ENCODE measurements at regions not wholly inside any gene's neighbourhood (a gene's known extent, or its start where the extent isn't known, plus 50 kb on each side); places are given as distances from the start of the nearest gene placed in this dataset.
A peak's percentile ranks its signal among the peaks of the same experiment; 100 is the strongest.

- ATAC-seq (ENCODE audit: insufficient read depth, low FRiP score), result no peak
- H3K27me3 ChIP-seq (ENCODE audit: control insufficient read depth in 3 of 3, insufficient read depth in 3 of 3, low read length in 2 of 3), result no peaks in the 10 kb centered on the region
- TF ChIP-seq CTCF (IDR thresholded peaks at IDR 0.05; ENCODE audit: control extremely low read depth, extremely low read depth), result no peak
- H3K36me3 ChIP-seq (ENCODE audit: control insufficient read depth in 4 of 4, insufficient read depth in 4 of 4, low read length in 4 of 4), result no peaks in the 10 kb centered on the region
- H3K4me3 ChIP-seq, result no peak overlapping the region
- 84 to 90% methylated on average over 4 of the region's 4 CpGs for WGBS, 2 donors
- H3K9ac ChIP-seq (ENCODE audit: insufficient read depth in 1 of 2, low read length in 2 of 2), result no peak overlapping the region
- peaks cover 0 to 7% (median 0%) of the 10 kb centered on the region in 5 donors for H3K4me1 ChIP-seq (ENCODE audit: control insufficient read depth in 5 of 5, insufficient read depth in 5 of 5, low read length in 5 of 5)
- DNase-seq, result no peak
- H3K27ac ChIP-seq (ENCODE audit: low read depth in 1 of 2, low read length in 1 of 2), result no peak overlapping the region
- no peaks in the 10 kb centered on the region for H3K9me3 ChIP-seq (ENCODE audit: control insufficient read depth in 4 of 4, insufficient read depth in 3 of 4, low read length in 3 of 4)
Observed at GRCh38 chr3:88816445-88816844, 291.0 kb upstream of the EPHA3 start.

- 82 to 88% methylated on average over 5 of the region's 5 CpGs for WGBS, 2 donors
- Histone ChIP-seq H3K4me1 (ENCODE audit: control insufficient read depth in 5 of 5, insufficient read depth in 5 of 5, low read length in 5 of 5) (no peaks in the 10 kb centered on the region), H3K4me3 (no peak overlapping the region), H3K9ac (ENCODE audit: insufficient read depth in 1 of 2, low read length in 2 of 2) (no peak overlapping the region), H3K27ac (ENCODE audit: low read depth in 1 of 2, low read length in 1 of 2) (no peak overlapping the region), H3K27me3 (ENCODE audit: control insufficient read depth in 3 of 3, insufficient read depth in 3 of 3, low read length in 2 of 3) (no peaks in the 10 kb centered on the region), H3K36me3 (ENCODE audit: control insufficient read depth in 4 of 4, insufficient read depth in 4 of 4, low read length in 4 of 4) (no peaks in the 10 kb centered on the region), H3K9me3 (ENCODE audit: control insufficient read depth in 4 of 4, insufficient read depth in 3 of 4, low read length in 3 of 4) (no peaks in the 10 kb centered on the region)
- no peak for TF ChIP-seq CTCF (IDR thresholded peaks at IDR 0.05; ENCODE audit: control extremely low read depth, extremely low read depth)
- no peak for ATAC-seq (ENCODE audit: insufficient read depth, low FRiP score)
- DNase-seq, result peak in 1 of 3 donors; percentile 15
Observed at GRCh38 chr3:88824666-88825564, 282.5 kb upstream of the EPHA3 start.

- no peak overlapping the region for H3K9ac ChIP-seq (ENCODE audit: insufficient read depth in 1 of 2, low read length in 2 of 2)
- ATAC-seq (ENCODE audit: insufficient read depth, low FRiP score) (no peak), DNase-seq (no peak)
- no peak overlapping the region for H3K27ac ChIP-seq (ENCODE audit: low read depth in 1 of 2, low read length in 1 of 2)
- TF ChIP-seq CTCF (IDR thresholded peaks at IDR 0.05; ENCODE audit: control extremely low read depth, extremely low read depth), result no peak
- no peaks in the 10 kb centered on the region for H3K36me3 ChIP-seq (ENCODE audit: control insufficient read depth in 4 of 4, insufficient read depth in 4 of 4, low read length in 4 of 4)
- H3K4me3 ChIP-seq, result no peak overlapping the region
- 67 to 69% methylated on average over 2 of the region's 2 CpGs for WGBS, 2 donors
- H3K27me3 ChIP-seq (ENCODE audit: control insufficient read depth in 3 of 3, insufficient read depth in 3 of 3, low read length in 2 of 3), result no peaks in the 10 kb centered on the region
- H3K9me3 ChIP-seq (ENCODE audit: control insufficient read depth in 4 of 4, insufficient read depth in 3 of 4, low read length in 3 of 4), result no peaks in the 10 kb centered on the region
- H3K4me1 ChIP-seq (ENCODE audit: control insufficient read depth in 5 of 5, insufficient read depth in 5 of 5, low read length in 5 of 5), result no peaks in the 10 kb centered on the region
Observed at GRCh38 chr3:88828466-88828865, 279.0 kb upstream of the EPHA3 start.

All from lung (tissue), 11 donors.